SK-N-SH (cell line): ENCODE measurements at regions not wholly inside any gene's neighbourhood (a gene's known extent, or its start where the extent isn't known, plus 50 kb on each side); places are given as distances from the start of the nearest gene placed in this dataset.

ENCODE experiments used
- CTCF ChIA-PET: fragments of 300-600, 350-600 bp; formaldehyde crosslinking; extraction: SDS; loops from one replicate; lab custom pipeline; 2021; lab: Yijun Ruan, JAX
- POLR2A ChIA-PET: fragments of 350-600 bp; sonication (Branson Sonifier 250); formaldehyde crosslinking; extraction: SDS; loops from one replicate; lab custom pipeline; 2020; ENCODE audit warnings: antibody characterized with exemption, inconsistent platforms; lab: Yijun Ruan, JAX
- DNase-seq: peaks from one replicate; pipeline ENCODE4 v3.0.0; 2012
- H2AFZ ChIP-seq: fragments of 200-600 bp; sonication (generic); 2 replicates; pipeline ENCODE4 v1.8.1; 2016; ENCODE audit warnings: antibody characterized with exemption, mild to moderate bottlenecking, low read depth
- H3F3A ChIP-seq: fragments of 200-600 bp; sonication (generic); replicated peaks from 2 replicates; pipeline ENCODE3; 2016; ENCODE audit warnings: antibody characterized with exemption, mild to moderate bottlenecking; ENCODE audit not compliant: insufficient read depth
- H3K27ac ChIP-seq, 2 experiments: fragments of 200-500 bp in 1 of 2; fragments of 200-600 bp in 1 of 2; sonication (Bioruptor generic) in 1 of 2; sonication (generic), shearing (Covaris generic) in 1 of 2; 2 replicates each; pipeline versions ENCODE4 v1.5.1 to v1.6.1; 2014 to 2016; ENCODE audit warnings: low read depth in 2 of 2, inconsistent platforms in 1 of 2, low read length in 1 of 2, mild to moderate bottlenecking in 1 of 2, mixed read lengths in 1 of 2
- H3K27me3 ChIP-seq: fragments of 200-600 bp; sonication (generic), shearing (Covaris generic); 2 replicates; pipeline ENCODE4 v1.6.1; 2016; ENCODE audit warnings: mixed run types; ENCODE audit not compliant: insufficient read depth
- H3K36me3 ChIP-seq, 2 experiments: fragments of 200-500 bp in 1 of 2; fragments of 200-600 bp in 1 of 2; sonication (Bioruptor generic) in 1 of 2; sonication (generic) in 1 of 2; replicated peaks in 1 of 2; 2 replicates each; pipeline versions ENCODE3 to v1.5.1; 2014 to 2016; ENCODE audit warnings: low read length in 1 of 2, mild to moderate bottlenecking in 1 of 2; ENCODE audit not compliant: insufficient read depth in 2 of 2, control insufficient read depth in 1 of 2
- H3K4me1 ChIP-seq, 2 experiments: fragments of 200-500 bp in 1 of 2; fragments of 200-600 bp in 1 of 2; sonication (Bioruptor generic) in 1 of 2; sonication (generic), shearing (Covaris generic) in 1 of 2; 2 replicates each; pipeline versions ENCODE4 v1.5.1 to v1.6.1; 2014 to 2016; ENCODE audit warnings: low read depth in 1 of 2, low read length in 1 of 2, mixed run types in 1 of 2; ENCODE audit not compliant: insufficient read depth in 2 of 2, control insufficient read depth in 1 of 2
- H3K4me2 ChIP-seq: fragments of 200-600 bp; sonication (generic), shearing (Covaris generic); 2 replicates; pipeline ENCODE4 v1.6.1; 2017; ENCODE audit warnings: mixed run types
- H3K4me3 ChIP-seq, 2 experiments: fragments of 200-500 bp in 1 of 2; fragments of 200-600 bp in 1 of 2; sonication (Bioruptor generic) in 1 of 2; sonication (generic), shearing (Covaris generic) in 1 of 2; 2 replicates each; pipeline versions ENCODE4 v1.5.1 to v1.8.1; 2014 to 2016; ENCODE audit warnings: low read depth in 2 of 2, inconsistent platforms in 1 of 2, low read length in 1 of 2, mild to moderate bottlenecking in 1 of 2, mixed read lengths in 1 of 2, moderate library complexity in 1 of 2
- H3K79me2 ChIP-seq: fragments of 200-600 bp; sonication (generic); 2 replicates; pipeline ENCODE4 v1.8.1; 2017; ENCODE audit warnings: mild to moderate bottlenecking; ENCODE audit not compliant: insufficient read depth
- H3K9ac ChIP-seq: fragments of 200-600 bp; sonication (generic); 2 replicates; pipeline ENCODE4 v1.6.1; 2017; ENCODE audit warnings: mixed run types
- H3K9me2 ChIP-seq: fragments of 200-600 bp; sonication (generic); 2 replicates; pipeline ENCODE4 v1.6.1; 2017; ENCODE audit warnings: mixed run types
- H3K9me3 ChIP-seq: fragments of 200-600 bp; sonication (generic); 2 replicates; pipeline ENCODE4 v1.6.1; 2017; ENCODE audit warnings: mixed run types, mild to moderate bottlenecking, moderate library complexity
- H4K20me1 ChIP-seq: fragments of 200-600 bp; sonication (generic); 2 replicates; pipeline ENCODE4 v1.6.1; 2017; ENCODE audit warnings: mild to moderate bottlenecking, mixed run types; ENCODE audit not compliant: insufficient read depth
- CHD2 ChIP-seq: fragments of 150-350 bp; IDR thresholded peaks from 2 replicates; pipeline ENCODE4 v1.6.1; 2018; ENCODE audit warnings: low read length; ENCODE audit not compliant: partially characterized antibody
- ELF1 ChIP-seq: IDR thresholded peaks from 2 replicates; pipeline ENCODE4 v1.4.0; 2012
- EZH2phosphoT487 ChIP-seq: fragments of 200-600 bp; sonication (generic); IDR thresholded peaks from 2 replicates; pipeline ENCODE4 v1.6.1; 2017; ENCODE audit warnings: low read depth, mixed run types, mild to moderate bottlenecking, antibody characterized with exemption, moderate library complexity, borderline replicate concordance
- FOXJ3 ChIP-seq: sonication (generic); formaldehyde crosslinking; IDR thresholded peaks from 2 replicates; pipeline ENCODE4 v1.5.1; 2020; ENCODE audit warnings: mild to moderate bottlenecking, missing genetic modification reagents
- FOXM1 ChIP-seq: IDR thresholded peaks from 2 replicates; pipeline ENCODE4 v1.4.0; 2012; ENCODE audit warnings: low read depth, mild to moderate bottlenecking
- MXI1 ChIP-seq: IDR thresholded peaks from 2 replicates; pipeline ENCODE4 v1.6.1; 2012; ENCODE audit warnings: mild to moderate bottlenecking, low read depth, low read length, improper control_type of control experiment
- NFIC ChIP-seq: IDR thresholded peaks from 2 replicates; pipeline ENCODE4 v1.4.0; 2012; ENCODE audit warnings: borderline replicate concordance
- RFX5 ChIP-seq: IDR thresholded peaks from 2 replicates; pipeline ENCODE4 v1.6.1; 2012; ENCODE audit warnings: mild to moderate bottlenecking, improper control_type of control experiment, low read length
- SIN3A ChIP-seq: IDR thresholded peaks from 2 replicates; pipeline ENCODE4 v1.6.1; 2012; ENCODE audit warnings: low read depth, mild to moderate bottlenecking, low read length, moderate library complexity, borderline replicate concordance
- TAF1 ChIP-seq: IDR thresholded peaks from 2 replicates; pipeline ENCODE4 v1.6.1; 2012; ENCODE audit warnings: low read depth, mild to moderate bottlenecking, low read length, moderate library complexity, borderline replicate concordance
- USF1 ChIP-seq: IDR thresholded peaks from 2 replicates; pipeline ENCODE4 v1.4.0; 2012; ENCODE audit warnings: low read depth, borderline replicate concordance
- USF2 ChIP-seq: fragments of 150-350 bp; IDR thresholded peaks from 2 replicates; pipeline ENCODE4 v1.6.1; 2017; ENCODE audit warnings: antibody characterized with exemption, low read length, low read depth, borderline replicate concordance
- whole genome bisulfite sequencing: methylation state at CpG from one replicate; pipeline ENCODE4 v1.1.6; 2017; ENCODE audit warnings: low lambda C conversion rate; 5-methylcytosine and 5-hydroxymethylcytosine counted together
- TF ChIP-seq, protein P1 (sequence below): IDR thresholded peaks from 2 replicates; pipeline ENCODE4 v1.4.0; 2012; ENCODE audit warnings: low read depth, borderline replicate concordance
- TF ChIP-seq, protein P2 (sequence below): IDR thresholded peaks from 2 replicates; pipeline ENCODE4 v1.4.0; 2012; ENCODE audit warnings: low read depth
- TF ChIP-seq, protein P3 (sequence below): IDR thresholded peaks from 2 replicates; pipeline ENCODE4; 2012

GRCh38 chr2:78564666-78565065 lies 460.8 kb upstream of the REG3G start:
- H3K27ac ChIP-seq = no peak overlapping the region
- no peak overlapping the region for H3K9ac ChIP-seq
- H3F3A ChIP-seq = no peaks in the 10 kb centered on the region
- no peaks in the 10 kb centered on the region for H3K79me2 ChIP-seq
- no peak for DNase-seq
- no peaks in the 10 kb centered on the region for H3K4me1 ChIP-seq
- H3K9me3 ChIP-seq = no peaks in the 10 kb centered on the region
- no peaks in the 10 kb centered on the region for H4K20me1 ChIP-seq
- no peaks in the 10 kb centered on the region for H3K27me3 ChIP-seq
- H3K4me3 ChIP-seq = no peak overlapping the region
- ChIA-PET CTCF (no interaction called here), POLR2A (no interaction called here)
- no peaks in the 10 kb centered on the region for H3K36me3 ChIP-seq
- no peak for TF ChIP-seq MXI1
- TF ChIP-seq FOXM1 = no peak
- no peak for TF ChIP-seq RFX5
- TF ChIP-seq NFIC = no peak
- TF ChIP-seq CHD2 = no peak
- TF ChIP-seq, protein P1, sequence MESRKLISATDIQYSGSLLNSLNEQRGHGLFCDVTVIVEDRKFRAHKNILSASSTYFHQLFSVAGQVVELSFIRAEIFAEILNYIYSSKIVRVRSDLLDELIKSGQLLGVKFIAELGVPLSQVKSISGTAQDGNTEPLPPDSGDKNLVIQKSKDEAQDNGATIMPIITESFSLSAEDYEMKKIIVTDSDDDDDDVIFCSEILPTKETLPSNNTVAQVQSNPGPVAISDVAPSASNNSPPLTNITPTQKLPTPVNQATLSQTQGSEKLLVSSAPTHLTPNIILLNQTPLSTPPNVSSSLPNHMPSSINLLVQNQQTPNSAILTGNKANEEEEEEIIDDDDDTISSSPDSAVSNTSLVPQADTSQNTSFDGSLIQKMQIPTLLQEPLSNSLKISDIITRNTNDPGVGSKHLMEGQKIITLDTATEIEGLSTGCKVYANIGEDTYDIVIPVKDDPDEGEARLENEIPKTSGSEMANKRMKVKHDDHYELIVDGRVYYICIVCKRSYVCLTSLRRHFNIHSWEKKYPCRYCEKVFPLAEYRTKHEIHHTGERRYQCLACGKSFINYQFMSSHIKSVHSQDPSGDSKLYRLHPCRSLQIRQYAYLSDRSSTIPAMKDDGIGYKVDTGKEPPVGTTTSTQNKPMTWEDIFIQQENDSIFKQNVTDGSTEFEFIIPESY = no peak
- TF ChIP-seq, protein P2, sequence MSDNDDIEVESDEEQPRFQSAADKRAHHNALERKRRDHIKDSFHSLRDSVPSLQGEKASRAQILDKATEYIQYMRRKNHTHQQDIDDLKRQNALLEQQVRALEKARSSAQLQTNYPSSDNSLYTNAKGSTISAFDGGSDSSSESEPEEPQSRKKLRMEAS = no peak
- TF ChIP-seq, protein P3, sequence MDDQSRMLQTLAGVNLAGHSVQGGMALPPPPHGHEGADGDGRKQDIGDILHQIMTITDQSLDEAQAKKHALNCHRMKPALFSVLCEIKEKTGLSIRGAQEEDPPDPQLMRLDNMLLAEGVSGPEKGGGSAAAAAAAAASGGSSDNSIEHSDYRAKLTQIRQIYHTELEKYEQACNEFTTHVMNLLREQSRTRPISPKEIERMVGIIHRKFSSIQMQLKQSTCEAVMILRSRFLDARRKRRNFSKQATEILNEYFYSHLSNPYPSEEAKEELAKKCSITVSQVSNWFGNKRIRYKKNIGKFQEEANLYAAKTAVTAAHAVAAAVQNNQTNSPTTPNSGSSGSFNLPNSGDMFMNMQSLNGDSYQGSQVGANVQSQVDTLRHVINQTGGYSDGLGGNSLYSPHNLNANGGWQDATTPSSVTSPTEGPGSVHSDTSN = no peak
- no peak for TF ChIP-seq ELF1
- no peaks in the 10 kb centered on the region for H3K9me2 ChIP-seq
- H2AFZ ChIP-seq = no peak overlapping the region
- no peak overlapping the region for H3K4me2 ChIP-seq

DNA sequence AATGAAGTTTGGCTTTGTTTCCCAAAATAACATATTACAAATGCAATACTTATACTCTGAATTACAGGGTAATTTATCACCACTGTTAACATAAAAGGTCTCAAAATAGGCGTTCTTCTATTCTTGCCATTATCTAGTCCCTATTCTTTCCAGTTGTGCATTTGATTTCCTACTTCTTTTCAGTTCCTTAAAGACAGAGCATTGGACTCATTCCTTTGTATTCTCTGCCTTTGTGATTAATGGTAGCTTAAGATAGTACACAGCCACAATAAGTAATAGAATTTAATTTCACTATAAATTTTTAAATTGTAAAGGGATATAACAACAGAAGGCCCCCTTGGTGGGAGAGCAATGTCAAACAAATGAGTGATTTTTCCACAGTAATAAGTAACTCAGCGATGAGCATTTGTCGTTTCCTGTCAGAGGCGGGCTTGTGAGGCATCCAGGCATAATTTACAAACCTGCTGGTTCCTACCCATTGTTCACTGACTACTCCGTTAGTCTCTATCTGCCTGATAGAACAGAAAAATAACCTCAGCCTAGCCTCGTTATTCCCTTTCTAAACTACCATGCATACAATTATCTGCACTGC lies 456.6 kb upstream of the REG3G start:
- Histone ChIP-seq H3K27ac (no peak overlapping the region), H3K9me2 (no peaks in the 10 kb centered on the region), H3K4me1 (no peaks in the 10 kb centered on the region), H3K4me2 (no peak overlapping the region), H3K9me3 (no peaks in the 10 kb centered on the region), H3K36me3 (no peaks in the 10 kb centered on the region), H3F3A (no peaks in the 10 kb centered on the region), H3K79me2 (no peaks in the 10 kb centered on the region)
- no peak for DNase-seq
- CTCF ChIA-PET = no interaction called here
- POLR2A ChIA-PET = no interaction called here
- WGBS = 44% methylated on average over 6 of the region's 6 CpGs
- TF ChIP-seq, protein P2 = no peak
- TF ChIP-seq USF1 (no peak), SIN3A (no peak), EZH2phosphoT487 (no peak), FOXJ3 (CRISPR knock-in tag) (no peak), TAF1 (no peak), RFX5 (no peak), USF2 (no peak)
- TF ChIP-seq, all 33 proteins: peak for 0
- Histone ChIP-seq H3K27me3 (no peaks in the 10 kb centered on the region), H2AFZ (no peak overlapping the region), H3K4me3 (no peak overlapping the region), H4K20me1 (no peaks in the 10 kb centered on the region), H3K9ac (no peak overlapping the region)
